ENCODE measurements at regions not wholly inside any gene's neighbourhood (a gene's known extent, or its start where the extent isn't known, plus 50 kb on each side); places are given as distances from the start of the nearest gene placed in this dataset.

DNA sequence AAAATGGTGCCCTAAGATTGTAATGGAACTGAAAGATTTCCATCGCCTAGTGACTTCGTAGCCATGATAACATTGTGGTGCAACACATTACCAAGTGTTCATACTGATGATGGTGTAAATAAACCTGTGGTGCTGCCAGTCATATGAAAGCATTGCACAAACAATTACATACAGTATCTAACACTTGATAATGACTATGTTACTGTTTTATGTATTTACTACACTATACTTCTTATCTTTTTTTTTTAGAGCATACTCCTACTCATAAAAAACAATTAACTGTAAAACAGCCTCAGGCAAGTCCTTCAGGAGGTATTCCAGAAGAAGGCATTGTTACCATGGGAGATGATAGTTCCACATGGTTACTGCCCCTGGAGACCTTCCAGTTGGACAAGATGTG, 152.7 kb upstream of the EDNRA start:
- DNase-seq, result no peak

DNA sequence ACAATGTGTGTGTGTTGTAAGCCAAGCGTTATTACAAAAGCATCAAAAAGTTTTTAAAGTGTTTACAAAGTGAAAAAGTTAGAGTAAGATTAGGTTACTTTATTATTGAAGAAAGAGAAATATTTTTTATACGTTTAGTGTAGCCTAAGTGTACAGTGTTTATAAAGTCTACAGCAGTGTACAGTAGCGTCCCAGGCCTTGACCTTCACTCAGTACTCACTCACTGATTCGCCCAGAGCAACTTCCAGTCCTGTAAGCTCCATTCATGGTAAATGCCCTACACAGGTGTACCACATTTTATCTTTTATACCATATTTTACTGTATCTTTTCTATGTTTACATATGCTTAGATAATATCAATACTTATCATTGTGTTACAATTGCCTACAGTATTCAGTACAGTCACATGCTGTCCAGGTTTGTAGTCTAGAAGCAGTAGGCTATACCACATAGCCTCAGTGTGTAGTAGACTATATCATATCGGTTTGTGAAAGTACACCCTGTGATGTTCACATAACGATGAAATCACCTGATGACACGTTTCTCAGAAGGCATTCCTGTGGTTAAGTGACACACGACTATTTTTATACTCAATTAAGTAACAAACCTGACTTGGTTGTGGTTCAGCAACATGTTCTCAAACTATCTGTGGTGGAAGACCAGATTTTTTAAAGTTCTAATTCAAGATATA, 152.0 kb upstream of the EDNRA start:
- no peak for DNase-seq

DNA sequence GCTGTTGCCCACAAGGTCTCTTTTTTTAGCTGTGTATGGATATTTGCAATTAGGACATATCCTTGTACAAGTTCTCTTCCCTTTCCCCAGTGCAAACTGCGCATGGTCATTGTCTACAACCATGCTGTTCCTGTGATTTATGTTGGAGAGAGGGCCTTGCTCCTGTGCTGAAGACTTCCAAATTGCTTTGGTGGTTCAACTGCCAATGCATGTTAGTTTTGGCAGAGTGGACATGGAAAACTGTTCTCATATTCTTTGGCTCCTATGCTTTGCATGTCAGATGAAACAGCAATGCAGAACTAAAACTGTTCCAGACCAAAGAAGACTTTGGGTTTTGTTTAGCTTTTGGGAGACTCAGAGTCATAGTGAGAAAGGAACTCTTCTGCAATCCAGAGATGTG, 148.8 kb upstream of the EDNRA start:
- no peak for DNase-seq

DNA sequence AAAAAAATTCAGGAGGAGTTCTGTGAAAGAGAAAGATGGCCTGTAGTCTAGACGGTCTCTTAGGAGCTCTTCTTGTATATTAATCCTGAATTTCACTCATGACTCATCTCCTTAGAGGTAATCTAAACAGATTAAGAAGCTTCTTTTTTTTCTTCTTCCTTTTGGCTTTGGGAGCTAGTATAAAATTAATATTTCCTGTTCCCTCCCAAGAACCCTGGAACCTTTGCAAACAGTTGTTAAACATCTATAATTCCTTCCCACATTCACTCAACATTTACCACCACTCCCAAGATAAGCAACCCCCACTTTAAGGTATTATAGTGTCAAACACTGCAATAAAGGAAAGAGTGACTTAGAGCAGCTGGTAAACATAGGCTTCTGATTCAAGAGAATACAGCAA, 146.4 kb upstream of the EDNRA start:
- DNase-seq, result no peak

DNA sequence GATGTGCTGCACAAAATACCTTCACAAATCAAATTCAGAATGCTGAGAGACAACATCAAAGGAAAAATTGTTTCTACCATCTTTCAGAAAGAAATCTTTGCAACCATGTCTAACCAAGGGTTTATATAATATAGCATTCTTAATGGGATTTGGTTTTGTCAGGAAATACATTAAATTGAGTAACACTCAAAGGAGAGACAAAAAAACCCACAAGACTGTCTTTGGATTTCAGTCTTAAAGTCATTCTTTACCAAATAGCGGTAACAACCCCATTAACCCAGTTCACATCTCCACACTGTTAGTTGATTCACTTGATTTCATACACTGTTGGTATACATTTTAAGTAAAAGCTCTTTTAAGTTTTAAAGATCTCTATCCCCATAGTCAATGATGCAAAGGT, 145.7 kb upstream of the EDNRA start:
- DNase-seq, result no peak

DNA sequence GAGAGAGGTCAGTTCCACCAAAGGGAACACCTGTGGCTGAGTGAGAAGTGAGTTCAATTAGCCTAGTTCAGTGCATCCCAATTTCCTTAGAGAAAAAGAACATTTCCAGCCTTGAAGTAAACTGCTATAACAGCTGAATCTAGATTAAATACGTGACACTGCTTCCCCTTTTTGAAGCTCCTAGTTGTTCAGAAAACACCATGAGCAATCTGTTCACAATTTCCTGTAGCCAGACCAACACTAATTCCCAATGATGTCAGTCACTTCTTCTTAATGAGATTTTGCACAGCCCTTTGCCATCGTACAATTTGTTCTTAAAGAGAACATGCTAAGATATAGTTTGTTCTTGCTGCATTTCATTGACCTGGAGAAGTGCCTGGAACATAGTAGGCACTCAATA, 144.6 kb upstream of the EDNRA start:
- no peak for DNase-seq

DNA sequence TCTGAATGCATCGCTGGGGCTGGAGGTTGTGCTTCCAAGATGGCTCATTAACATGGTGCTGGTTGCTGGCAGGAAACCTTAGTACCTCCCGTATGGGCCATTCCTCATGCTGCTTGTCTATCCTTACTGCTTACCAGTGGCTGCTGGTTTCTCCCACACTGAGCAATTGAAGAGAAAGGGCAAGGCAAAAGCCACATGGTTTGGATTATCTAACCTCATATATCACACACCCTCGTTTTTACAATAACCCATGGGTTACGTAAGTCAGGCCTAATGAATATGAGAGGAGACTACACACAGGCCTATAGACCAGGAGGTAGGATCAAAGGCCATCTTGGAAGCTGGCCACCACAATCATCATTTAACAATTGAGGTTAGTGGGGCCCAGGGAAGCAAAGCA, 141.8 kb upstream of the EDNRA start:
- no peak for DNase-seq

DNA sequence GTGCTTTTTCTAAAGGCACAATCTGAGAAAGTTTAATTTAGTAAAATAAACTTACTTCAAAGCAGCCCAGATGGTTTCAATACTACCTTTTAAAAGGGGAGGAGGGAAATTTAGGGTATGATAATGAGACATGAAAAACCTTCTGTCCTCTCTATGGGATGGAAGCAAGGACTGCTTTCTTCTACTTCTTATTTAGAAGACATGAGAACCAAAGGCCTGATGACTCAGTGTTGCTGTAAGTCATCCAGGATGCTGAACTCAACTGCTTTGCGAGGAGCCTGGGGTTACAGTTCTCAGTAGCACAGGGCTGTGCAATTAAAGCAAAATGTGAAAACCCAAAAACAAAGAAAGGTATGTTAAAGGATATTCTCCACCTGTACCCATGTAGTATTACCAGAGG, 140.8 kb upstream of the EDNRA start:
- DNase-seq, result no peak

DNA sequence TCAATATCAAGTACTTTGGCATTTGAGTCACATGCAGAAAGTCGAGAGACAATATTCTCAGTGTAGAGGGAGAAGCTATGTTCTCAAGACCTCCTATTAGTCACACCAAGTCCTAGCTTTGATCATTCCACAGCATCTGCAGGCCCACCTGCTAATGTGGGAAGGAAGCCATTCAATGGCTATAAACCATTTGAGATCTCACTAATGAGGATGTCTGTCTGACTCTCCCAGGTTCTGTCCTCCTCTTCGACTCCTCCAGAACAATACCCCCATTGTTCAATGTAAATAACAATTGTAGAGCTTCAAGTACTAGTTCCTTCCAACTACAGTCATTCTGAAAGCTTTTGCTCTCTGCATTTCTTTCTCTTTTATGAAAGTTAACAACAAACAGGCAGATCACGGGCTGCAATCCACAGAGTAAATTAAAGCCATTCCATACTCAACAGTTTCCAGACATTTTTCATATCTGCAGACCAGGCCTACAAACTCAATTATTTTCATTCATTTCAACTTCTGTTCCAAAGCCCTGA, 140.2 kb upstream of the EDNRA start:
- DNase-seq, result no peak

DNA sequence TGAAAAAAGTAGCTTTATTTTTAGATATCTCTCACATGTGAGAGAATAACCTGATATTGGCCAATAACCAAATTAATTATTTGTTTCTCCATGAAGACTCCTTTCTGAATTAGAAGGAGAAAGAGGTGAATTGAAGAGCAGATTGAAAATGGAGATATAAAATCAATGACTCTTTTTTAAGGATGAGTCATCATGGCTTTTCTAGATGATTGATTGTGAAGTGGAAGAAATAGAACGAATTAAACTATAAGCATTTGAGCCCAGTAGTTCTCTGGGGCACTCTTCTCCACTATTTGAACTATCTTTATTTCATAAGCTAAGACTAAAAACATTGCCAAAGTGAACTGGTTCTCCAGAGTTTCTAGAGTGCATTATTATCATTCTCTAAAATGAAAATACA, 137.2 kb upstream of the EDNRA start:
- no peak for DNase-seq

DNA sequence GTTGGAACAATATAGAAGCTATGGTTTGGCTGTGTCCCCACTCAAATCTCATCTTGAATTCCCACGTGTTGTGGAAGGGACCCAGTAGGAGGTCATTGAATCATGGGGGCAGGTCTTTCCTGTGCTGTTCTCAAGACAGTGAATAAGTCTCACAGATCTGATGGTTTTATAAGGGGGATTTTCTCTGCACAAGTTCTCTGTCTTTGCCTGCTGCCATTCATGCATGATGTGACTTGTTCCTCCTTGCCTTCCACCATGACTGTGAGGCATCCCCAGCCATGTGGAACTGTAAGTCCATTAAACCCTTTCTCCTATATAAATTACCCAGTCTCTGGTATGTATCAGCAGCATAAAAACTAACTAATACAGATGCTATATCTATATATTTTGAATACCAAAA, 135.2 kb upstream of the EDNRA start:
- no peak for DNase-seq

DNA sequence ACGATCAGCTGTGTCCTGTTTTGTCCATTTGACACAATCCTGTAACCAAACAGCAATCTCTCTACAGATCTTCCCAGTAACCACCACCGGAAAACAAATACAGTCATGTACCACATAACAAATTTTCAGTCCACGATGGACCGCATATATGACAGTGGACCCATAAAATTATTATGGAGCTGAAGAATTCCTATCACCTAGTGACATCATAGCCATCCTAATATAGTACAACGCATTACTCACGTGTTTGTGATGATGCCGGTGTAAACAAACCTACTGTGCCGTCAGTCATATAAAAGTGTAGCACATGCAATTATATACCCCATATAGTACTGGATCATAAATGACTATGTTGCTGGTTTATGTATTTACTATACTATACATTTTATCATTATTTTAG, 133.7 kb upstream of the EDNRA start:
- DNase-seq, result no peak

DNA sequence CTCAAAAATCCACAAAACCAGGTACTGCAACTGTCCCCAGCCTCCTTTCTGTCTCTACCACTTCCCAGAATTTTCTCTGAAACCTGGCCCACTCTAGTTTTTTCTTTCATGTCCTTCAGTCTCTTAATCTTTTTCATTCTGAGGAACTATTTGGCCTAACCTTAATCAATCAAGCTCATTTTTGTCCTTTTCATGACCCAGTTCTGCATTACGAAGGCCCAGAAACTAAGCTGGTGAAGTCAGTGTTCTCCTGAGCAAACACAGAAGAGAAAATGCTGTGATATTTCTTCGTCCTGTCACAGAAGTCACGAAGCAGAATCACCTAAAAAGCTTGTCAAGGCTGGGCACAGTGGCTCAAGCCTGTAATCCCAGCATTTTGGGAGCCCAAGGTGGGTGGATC, 131.7 kb upstream of the EDNRA start:
- no peak for DNase-seq

DNA sequence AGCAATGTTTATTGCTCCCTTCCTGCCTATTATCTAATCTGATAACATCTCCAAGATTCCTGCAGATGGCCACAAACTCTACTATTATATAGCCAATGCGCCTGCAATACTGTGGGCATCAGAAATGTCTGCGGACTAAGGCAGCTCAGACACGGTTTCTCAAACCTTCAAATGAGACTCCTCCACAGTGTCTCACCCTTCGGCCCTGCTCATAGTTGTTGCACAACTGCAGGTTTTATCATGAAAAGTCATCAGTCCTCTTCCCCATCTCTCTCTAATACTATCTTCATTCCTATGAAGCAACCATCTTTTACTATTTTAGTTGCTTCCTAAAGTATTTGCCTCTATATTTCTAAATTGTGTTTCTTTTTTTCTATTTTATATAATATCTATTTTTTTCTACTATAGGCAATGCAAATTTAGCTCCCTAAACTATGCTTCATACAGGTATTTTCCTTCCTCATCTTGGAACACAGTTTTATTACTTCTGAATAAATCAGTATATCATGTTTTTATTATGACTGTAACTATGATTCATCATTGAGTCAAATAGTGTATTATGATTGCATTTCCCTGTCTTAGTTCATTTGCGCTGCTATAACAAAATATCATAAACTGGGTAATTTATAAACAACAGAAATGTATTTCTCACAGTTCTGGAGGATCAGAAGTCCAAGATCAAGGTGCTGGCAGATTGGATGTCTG, 129.7 kb upstream of the EDNRA start:
- DNase-seq, result no peak

DNA sequence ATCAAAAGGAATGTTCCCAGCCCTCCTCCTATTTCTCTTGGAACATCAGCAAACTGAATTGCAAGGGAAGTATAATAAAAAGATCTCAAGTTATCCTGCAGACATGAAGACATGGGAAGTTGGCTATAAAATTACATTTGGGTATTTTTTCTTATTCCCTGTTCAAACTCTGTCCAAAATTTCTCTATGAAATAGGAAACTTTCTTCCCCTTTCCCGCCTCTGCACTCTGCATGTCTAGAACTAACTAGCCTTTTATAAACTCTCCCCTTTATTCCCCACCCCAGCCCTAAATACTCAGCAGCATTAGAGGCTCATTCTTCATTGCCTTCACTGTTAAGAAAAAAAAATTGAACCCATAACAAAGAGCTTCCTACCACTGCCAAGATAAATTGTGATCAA, 126.7 kb upstream of the EDNRA start:
- no peak for DNase-seq

DNA sequence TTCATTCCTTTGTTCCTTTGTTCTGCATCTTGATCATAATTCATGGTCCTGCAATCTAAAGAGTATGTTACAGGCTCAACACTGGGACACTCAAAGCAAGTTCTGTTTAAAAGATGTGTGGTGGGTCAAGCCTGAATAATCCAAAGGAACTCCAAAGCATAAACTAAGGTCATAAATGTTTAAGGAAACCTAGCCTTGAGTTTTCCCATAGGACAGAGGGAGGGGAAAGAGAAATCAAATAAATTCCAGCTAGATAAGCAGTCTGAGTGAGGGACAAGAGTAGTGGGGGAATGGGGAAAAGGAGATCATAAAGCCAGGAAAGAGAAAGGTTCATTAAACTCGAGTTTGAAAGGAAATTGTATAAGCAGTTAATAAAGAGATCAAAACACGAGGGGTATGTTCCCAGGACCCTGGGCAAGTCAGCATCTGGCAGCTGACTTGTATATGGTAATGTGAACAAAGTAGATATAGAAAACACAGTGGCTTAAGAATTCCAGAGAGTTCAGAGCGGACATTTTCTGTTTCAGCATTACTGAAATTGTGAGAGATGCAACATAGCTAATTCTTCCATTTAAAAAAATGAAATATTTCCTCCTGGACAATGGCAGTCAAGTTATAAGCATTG, 125.8 kb upstream of the EDNRA start:
- no peak for DNase-seq

DNA sequence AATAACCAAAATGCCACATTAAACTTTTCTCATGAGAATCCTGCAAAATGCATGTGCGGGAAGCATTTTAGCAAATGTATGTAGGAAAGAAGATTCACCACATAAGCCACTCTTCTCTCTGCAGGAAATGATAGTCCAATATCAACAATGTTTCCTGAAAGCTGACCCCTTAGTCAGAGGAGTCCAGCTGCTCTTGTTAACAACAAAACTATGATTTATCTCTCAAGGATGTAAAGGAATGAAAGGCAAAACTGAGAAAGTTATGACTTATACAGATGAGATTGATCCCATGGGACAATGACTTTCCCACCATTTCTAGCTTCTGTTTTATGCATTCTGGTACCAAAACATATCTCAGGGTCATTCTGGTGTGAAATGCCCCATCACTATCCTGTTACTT, 125.0 kb upstream of the EDNRA start:
- DNase-seq, result no peak

DNA sequence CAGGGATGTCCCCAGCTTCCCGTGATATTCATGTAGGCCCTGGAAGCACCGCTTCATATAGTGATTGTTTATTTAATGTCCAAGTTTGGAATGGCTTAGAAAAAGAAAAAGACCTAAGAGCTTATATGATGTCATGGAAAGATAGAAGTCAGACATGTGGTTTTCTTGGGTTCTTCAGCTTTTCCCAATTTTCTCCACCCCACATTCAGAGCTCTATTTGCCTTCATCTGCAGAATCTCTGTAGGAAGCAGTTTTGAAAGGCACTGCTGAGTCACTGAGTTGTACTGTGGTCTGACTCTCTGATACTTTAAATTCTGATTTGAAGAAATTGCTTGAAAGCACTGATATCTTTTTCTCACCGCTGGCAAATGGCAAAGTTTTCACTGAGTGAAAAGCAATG, 120.6 kb upstream of the EDNRA start:
- no peak for DNase-seq

DNA sequence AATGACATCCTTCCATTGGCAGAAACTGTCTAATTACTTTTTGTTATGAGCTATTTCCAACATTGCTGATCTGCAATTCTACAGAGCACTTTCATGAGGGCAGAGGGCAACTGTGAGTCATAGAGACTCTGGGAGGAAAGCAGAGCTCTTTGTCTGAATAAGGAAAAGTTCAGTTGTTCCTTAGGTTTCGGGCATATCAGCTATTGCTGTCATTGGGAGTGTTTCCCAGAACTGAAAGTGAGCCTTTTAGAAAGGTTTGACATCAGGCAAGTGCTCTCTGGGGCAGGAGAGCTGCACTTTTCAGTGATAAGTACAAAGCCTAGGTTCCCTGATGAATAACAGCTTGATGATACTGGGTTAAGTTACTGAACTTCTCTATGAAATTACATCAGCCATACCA, 119.2 kb upstream of the EDNRA start:
- no peak for DNase-seq

DNA sequence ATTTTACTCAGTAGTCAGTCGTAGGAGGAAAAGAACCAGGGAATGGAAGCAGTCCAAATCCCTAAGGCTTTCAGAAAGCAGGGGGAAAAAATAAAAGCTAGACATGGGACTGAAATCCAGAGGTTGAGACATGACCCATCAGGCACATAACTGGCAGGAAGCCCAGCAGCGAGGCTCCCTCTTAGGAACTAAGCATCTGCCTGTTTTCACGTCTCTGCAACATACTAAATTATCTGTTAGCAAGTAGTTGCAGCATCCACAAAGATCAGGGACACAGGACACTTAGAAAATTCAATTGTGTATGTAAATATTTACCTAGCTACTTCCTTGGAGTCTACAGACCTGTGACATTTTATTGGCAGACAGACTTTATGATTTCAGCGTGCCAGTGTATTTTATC, 118.0 kb upstream of the EDNRA start:
- DNase-seq, result no peak

DNA sequence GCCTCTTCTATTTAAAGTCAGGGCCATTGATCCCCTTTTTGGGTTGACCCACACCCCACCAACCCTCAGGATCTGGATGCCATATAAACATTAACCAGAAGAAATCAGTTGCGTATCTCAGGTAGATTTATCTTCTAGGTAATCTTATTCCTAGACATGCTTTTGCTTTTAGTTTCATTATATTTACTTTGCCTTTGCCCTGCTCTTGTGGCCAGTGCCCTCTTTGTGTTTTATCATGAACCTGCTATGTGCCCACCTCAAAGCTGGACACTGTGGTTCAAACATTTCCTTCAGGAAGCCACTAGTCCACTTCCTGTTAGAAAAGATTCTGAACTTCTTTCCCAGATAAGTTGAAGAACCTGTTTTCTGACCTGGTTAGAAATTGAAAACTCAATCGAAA, 117.4 kb upstream of the EDNRA start:
- no peak for DNase-seq

DNA sequence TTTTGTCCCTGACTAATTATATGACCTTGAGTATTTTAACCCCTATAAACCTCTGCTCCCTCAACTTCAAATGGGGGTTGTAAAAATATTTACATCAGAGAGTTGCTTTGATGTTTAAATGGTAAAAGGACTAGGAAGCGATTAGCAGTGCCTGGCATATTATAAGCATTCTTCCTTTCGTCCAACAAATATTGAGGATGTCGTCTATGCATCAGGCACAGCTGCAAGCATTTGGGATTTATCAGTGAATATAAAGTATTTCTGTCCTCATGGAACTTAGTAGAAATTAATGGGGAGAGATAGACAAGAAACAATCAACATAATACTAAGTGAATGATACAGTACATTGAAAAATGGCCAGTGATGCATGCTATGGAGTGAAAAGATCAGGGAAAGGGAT, 115.5 kb upstream of the EDNRA start:
- DNase-seq, result no peak

DNA sequence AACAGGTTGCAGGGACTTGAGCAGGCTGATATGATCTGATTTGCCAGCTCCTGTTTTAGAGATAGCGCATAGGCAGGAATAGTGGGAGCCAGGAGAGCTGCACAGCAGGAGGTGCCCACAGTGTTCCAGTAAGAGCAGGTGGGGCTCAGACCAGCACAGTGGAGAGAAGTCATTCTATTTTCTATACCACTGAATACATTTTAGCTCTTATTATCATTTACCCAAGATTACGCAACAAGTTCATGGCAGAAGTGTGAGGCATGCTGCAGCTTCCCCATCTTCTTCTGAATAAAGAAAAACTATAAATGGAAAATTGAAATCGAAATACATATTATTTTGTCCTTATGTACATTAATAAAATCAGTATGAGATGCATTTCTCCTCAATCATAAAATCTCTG, 114.7 kb upstream of the EDNRA start:
- no peak for DNase-seq

DNA sequence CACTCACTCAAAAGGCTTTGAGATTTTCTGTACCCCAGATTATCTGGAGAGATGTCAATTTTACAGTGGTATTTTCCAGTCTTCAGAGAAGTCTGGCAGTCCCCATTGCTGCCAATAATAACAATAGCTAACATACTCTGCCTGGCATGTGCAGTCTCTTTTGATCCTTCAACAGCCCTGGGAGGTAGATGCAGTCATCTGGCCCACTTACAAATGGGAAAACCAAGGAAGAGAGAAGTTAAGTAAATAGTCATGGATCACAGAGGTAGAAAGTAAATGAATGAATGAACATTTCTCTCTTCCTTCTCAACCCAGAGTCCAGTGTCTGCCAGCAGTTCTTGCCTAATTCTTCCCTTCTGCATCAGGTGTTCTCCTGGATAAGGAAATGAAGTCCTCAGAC, 113.0 kb upstream of the EDNRA start:
- no peak for DNase-seq

DNA sequence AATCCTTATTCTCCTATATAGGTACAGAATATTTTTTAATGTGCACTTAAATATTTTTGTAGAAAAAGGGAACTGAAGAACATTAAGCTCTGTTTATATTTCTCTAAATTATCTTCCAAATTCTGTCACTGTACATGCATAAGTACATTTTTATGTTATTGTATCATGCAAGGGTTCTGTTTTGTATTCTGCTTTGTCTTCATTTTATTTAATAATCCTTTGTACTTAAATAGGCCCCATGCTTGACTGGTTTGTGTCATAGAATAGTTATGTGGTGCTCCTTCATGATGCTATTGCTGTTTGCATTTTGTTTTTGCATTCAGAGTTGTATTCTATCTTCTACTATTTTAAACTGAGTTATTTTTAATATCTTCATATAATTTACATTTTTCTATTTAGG, 111.9 kb upstream of the EDNRA start:
- DNase-seq, result no peak

Measured in NCI-H1694 (cell line).